Right ventricle myocardium superior (tissue), 1 donor: ENCODE measurements at regions not wholly inside any gene's neighbourhood (a gene's known extent, or its start where the extent isn't known, plus 50 kb on each side); places are given as distances from the start of the nearest gene placed in this dataset.
"Not testable (repeated sequence)": the region's sequence is repeated elsewhere in the genome, so short reads cannot be mapped to it uniquely, and the experiment has no call there.

ENCODE experiments used
- ATAC-seq: fragments of 200-7000 bp; cut with Tn5 transposase; one replicate; pipeline ENCODE4 v1.9.1; 2020; ENCODE audit warnings: mild to moderate bottlenecking; ENCODE audit not compliant: poor library complexity
- DNase-seq: peaks from one replicate; pipeline ENCODE4 v3.0.0-alpha.2; 2020
- intact Hi-C: fragments of 100-400 bp; cut with DNase I; formaldehyde crosslinking; loops from one replicate; pipeline ENCODE4 v1.11.2; 2022
- donor health status: DM: no; HTN: yes; CAD: no; lungs with severe emphysema.

- intact Hi-C loops, result no loop called here
- ATAC-seq (no peak), DNase-seq (no peak)
Measured at GRCh38 chr3:155995525-155996370, 124.6 kb upstream of the KCNAB1 start.

- DNase-seq (no peak), ATAC-seq (no peak)
- intact Hi-C loops, result no loop called here
Measured at GRCh38 chr3:155996882-155997281, 123.5 kb upstream of the KCNAB1 start.

GRCh38 chr3:155998173-155998572 lies 122.2 kb upstream of the KCNAB1 start:
- ATAC-seq, DNase-seq, intact Hi-C loops: not testable (repeated sequence)

GRCh38 chr3:156005736-156006135 lies 114.6 kb upstream of the KCNAB1 start:
- DNase-seq (no peak), ATAC-seq (no peak)
- intact Hi-C loops, result no loop called here

GRCh38 chr3:156010829-156011228 lies 109.5 kb upstream of the KCNAB1 start:
- ATAC-seq (no peak), DNase-seq (no peak)
- intact Hi-C loops, result no loop called here

- ATAC-seq (no peak), DNase-seq (no peak)
- intact Hi-C loops, result no loop called here
Measured at GRCh38 chr3:156014489-156014888, 105.9 kb upstream of the KCNAB1 start.

- DNase-seq (no peak), ATAC-seq (no peak)
- intact Hi-C loops, result no loop called here
Measured at GRCh38 chr3:156016902-156017301, 103.5 kb upstream of the KCNAB1 start.

GRCh38 chr3:156017352-156018030 lies 102.9 kb upstream of the KCNAB1 start:
- intact Hi-C loops, result no loop called here
- ATAC-seq (no peak), DNase-seq (no peak)

- ATAC-seq (no peak), DNase-seq (no peak)
- intact Hi-C loops, result no loop called here
Measured at GRCh38 chr3:156024904-156025533, 95.4 kb upstream of the KCNAB1 start.

GRCh38 chr3:156029208-156029607 lies 91.2 kb upstream of the KCNAB1 start:
- DNase-seq (no peak), ATAC-seq (no peak)
- intact Hi-C loops, result no loop called here

- intact Hi-C loops, result no loop called here
- ATAC-seq (no peak), DNase-seq (no peak)
Measured at GRCh38 chr3:156030723-156031122, 89.7 kb upstream of the KCNAB1 start.

- intact Hi-C loops, result no loop called here
- ATAC-seq, result no peak
Measured at GRCh38 chr3:156033428-156033827, 87.0 kb upstream of the KCNAB1 start.

GRCh38 chr3:156035158-156035557 lies 85.2 kb upstream of the KCNAB1 start:
- intact Hi-C loops, result no loop called here
- no peak for ATAC-seq
- no peak for DNase-seq

More at GRCh38 chr3:156033428-156033827, 87.0 kb upstream of the KCNAB1 start:
- no peak for DNase-seq

GRCh38 chr3:156036258-156037053 lies 83.9 kb upstream of the KCNAB1 start:
- ATAC-seq (no peak), DNase-seq (no peak)
- intact Hi-C loops, result no loop called here

- no peak for DNase-seq
Measured at GRCh38 chr3:156037356-156037755, 83.0 kb upstream of the KCNAB1 start.

GRCh38 chr3:156038869-156039268 lies 81.5 kb upstream of the KCNAB1 start:
- ATAC-seq (no peak), DNase-seq (no peak)
- intact Hi-C loops, result no loop called here

More at GRCh38 chr3:156037356-156037755, 83.0 kb upstream of the KCNAB1 start:
- no peak for ATAC-seq
- intact Hi-C loops, result no loop called here

- DNase-seq, result no peak
- intact Hi-C loops, result no loop called here
- no peak for ATAC-seq
Measured at GRCh38 chr3:156040041-156040440, 80.3 kb upstream of the KCNAB1 start.

- DNase-seq, ATAC-seq, intact Hi-C loops: not testable (repeated sequence)
Measured at GRCh38 chr3:156041216-156041841, 79.0 kb upstream of the KCNAB1 start.
